ENCODE measurements at regions not wholly inside any gene's neighbourhood (a gene's known extent, or its start where the extent isn't known, plus 50 kb on each side); places are given as distances from the start of the nearest gene placed in this dataset.

- Histone ChIP-seq H3K27me3 (ENCODE audit: control insufficient read depth, insufficient read depth, low read length) (peaks cover 58% of the 10 kb centered on the region), H3K4me3 (ENCODE audit: low read depth, low read length) (no peak overlapping the region), H3K36me3 (ENCODE audit: control insufficient read depth, insufficient read depth, low read length) (no peaks in the 10 kb centered on the region)
- DNase-seq (ENCODE audit: low read depth): no peak
- TF ChIP-seq, protein P1, sequence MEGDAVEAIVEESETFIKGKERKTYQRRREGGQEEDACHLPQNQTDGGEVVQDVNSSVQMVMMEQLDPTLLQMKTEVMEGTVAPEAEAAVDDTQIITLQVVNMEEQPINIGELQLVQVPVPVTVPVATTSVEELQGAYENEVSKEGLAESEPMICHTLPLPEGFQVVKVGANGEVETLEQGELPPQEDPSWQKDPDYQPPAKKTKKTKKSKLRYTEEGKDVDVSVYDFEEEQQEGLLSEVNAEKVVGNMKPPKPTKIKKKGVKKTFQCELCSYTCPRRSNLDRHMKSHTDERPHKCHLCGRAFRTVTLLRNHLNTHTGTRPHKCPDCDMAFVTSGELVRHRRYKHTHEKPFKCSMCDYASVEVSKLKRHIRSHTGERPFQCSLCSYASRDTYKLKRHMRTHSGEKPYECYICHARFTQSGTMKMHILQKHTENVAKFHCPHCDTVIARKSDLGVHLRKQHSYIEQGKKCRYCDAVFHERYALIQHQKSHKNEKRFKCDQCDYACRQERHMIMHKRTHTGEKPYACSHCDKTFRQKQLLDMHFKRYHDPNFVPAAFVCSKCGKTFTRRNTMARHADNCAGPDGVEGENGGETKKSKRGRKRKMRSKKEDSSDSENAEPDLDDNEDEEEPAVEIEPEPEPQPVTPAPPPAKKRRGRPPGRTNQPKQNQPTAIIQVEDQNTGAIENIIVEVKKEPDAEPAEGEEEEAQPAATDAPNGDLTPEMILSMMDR (IDR thresholded peaks at IDR 0.05; ENCODE audit: insufficient read depth, low read length, poor library complexity, severe bottlenecking): no peak
Observed at GRCh38 chr16:85476389-85476788, 136.7 kb upstream of the GSE1 start.

DNA sequence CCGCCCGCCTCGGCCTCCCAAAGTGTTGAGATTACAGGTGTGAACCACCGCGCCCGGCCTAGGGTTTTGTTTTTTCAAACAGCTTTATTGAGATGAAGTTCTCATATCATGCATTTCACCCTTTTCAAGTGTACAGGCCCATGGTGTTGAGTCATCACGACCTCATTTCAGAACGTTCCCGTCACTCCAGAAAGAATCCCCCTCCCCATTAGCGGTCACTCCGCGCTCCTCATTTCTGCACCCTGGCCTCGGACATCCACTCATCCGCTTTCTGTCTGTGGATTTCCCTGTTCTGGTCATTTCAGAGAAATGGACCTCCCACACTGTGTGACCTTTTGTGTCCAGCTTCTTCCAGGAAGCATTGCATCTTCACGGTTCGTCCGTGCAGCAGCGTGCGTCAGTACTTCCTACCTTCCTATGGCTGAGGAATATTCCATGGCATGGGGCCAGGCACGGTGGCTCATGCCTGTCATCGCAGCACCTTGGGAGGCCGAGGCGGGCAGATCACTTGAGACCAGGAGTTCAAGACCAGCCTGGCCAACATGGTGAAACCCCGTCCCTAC, 135.2 kb upstream of the GSE1 start:
- no peak overlapping the region for H3K4me3 ChIP-seq (ENCODE audit: low read depth, low read length)
- no peaks in the 10 kb centered on the region for H3K36me3 ChIP-seq (ENCODE audit: control insufficient read depth, insufficient read depth, low read length)
- DNase-seq (ENCODE audit: low read depth): no peak
- TF ChIP-seq, protein P1 (IDR thresholded peaks at IDR 0.05; ENCODE audit: insufficient read depth, low read length, poor library complexity, severe bottlenecking): no peak
- peaks cover 57% of the 10 kb centered on the region for H3K27me3 ChIP-seq (ENCODE audit: control insufficient read depth, insufficient read depth, low read length)

DNA sequence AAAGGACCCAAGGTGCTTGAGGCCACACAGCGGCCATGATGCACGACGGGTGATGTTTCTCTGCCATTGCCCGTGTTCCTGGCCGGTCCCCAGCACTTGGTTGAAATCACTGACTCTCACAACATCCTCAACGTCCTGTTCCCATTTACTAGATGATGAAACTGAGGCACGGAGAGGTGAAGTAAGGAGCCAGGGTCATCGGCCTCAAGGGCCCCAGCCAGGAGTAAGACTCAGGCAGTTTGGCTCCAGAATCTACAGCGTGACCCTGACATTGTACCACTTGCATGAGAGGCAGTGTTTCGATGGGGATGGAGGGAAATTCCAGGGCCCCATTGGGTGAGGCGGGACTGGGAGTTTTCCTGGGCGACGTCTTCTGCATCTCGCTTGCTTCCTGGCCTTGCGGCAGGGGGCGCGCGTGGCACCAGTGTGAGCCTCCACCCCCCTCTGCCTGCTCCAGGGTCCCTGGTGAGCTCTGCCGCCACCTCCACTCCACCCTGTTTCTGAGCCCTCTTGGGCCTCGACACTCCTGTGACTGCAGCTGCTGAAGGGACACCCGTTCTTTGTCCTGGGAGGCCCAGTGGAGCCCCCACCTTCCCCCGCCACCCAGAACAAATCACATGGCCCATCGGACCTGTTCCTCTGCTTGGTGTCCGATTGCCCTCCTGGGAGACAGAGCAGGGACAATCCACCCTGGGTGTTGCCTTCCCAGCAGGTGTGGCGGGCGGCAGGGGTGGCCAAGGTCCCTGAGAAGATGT, 133.0 kb upstream of the GSE1 start:
- Histone ChIP-seq H3K4me3 (ENCODE audit: low read depth, low read length) (no peak overlapping the region), H3K27me3 (ENCODE audit: control insufficient read depth, insufficient read depth, low read length) (peaks cover 57% of the 10 kb centered on the region), H3K36me3 (ENCODE audit: control insufficient read depth, insufficient read depth, low read length) (no peaks in the 10 kb centered on the region)
- DNase-seq (ENCODE audit: low read depth): no peak
- TF ChIP-seq, protein P1 (IDR thresholded peaks at IDR 0.05; ENCODE audit: insufficient read depth, low read length, poor library complexity, severe bottlenecking): peak; percentile 55

GRCh38 chr16:85480727-85481101, 132.4 kb upstream of the GSE1 start:
- Histone ChIP-seq H3K27me3 (ENCODE audit: control insufficient read depth, insufficient read depth, low read length) (peaks cover 59% of the 10 kb centered on the region), H3K4me3 (ENCODE audit: low read depth, low read length) (no peak overlapping the region), H3K36me3 (ENCODE audit: control insufficient read depth, insufficient read depth, low read length) (no peaks in the 10 kb centered on the region)
- TF ChIP-seq, protein P1 (IDR thresholded peaks at IDR 0.05; ENCODE audit: insufficient read depth, low read length, poor library complexity, severe bottlenecking): no peak
- DNase-seq (ENCODE audit: low read depth): no peak

- Histone ChIP-seq H3K27me3 (ENCODE audit: control insufficient read depth, insufficient read depth, low read length) (peaks cover 62% of the 10 kb centered on the region), H3K36me3 (ENCODE audit: control insufficient read depth, insufficient read depth, low read length) (no peaks in the 10 kb centered on the region), H3K4me3 (ENCODE audit: low read depth, low read length) (no peak overlapping the region)
- no peak for DNase-seq (ENCODE audit: low read depth)
- TF ChIP-seq, protein P1 (IDR thresholded peaks at IDR 0.05; ENCODE audit: insufficient read depth, low read length, poor library complexity, severe bottlenecking): no peak
Observed at GRCh38 chr16:85481206-85481605, 131.9 kb upstream of the GSE1 start.

DNA sequence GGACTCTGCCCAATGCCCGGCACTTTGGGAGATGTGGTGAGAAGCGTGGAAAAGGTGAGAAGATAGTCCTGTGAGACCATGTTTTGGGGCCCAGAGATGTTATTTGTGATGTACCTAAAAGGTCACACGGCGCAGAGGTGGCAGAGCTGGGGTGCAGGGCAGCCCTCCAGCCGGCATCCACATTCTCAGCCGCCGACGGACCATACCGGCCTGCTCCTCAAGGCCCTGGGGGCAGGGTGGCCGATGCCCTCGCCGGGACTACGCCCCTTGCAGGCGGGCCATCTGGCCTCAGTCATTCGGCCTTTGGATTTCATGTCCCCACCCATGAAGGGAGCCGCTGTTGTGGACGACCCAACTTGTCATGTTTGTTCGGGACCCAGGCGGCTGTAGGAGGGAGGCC, 131.4 kb upstream of the GSE1 start:
- Histone ChIP-seq H3K36me3 (ENCODE audit: control insufficient read depth, insufficient read depth, low read length) (no peaks in the 10 kb centered on the region), H3K27me3 (ENCODE audit: control insufficient read depth, insufficient read depth, low read length) (peaks cover 66% of the 10 kb centered on the region), H3K4me3 (ENCODE audit: low read depth, low read length) (no peak overlapping the region)
- DNase-seq (ENCODE audit: low read depth): no peak
- TF ChIP-seq, protein P1 (IDR thresholded peaks at IDR 0.05; ENCODE audit: insufficient read depth, low read length, poor library complexity, severe bottlenecking): no peak

Measured in kidney epithelial cell (primary cell).